SK-N-SH treated with all-trans-retinoic acid at 6 μM for 48 hours (cell line): ENCODE measurements at regions not wholly inside any gene's neighbourhood (a gene's known extent, or its start where the extent isn't known, plus 50 kb on each side); places are given as distances from the start of the nearest gene placed in this dataset.
"Not testable (repeated sequence)": the region's sequence is repeated elsewhere in the genome, so short reads cannot be mapped to it uniquely, and the experiment has no call there.

Experiments
- BACH2 ChIP-seq: fragments of 250-450 bp; sonication (Bioruptor Pico); IDR thresholded peaks from 2 replicates; pipeline ENCODE4 v1.9.0; 2021; ENCODE audit warnings: mild to moderate bottlenecking, borderline replicate concordance
- CSDC2 ChIP-seq: fragments of 250-450 bp; sonication (Bioruptor Pico); IDR thresholded peaks from 2 replicates; pipeline ENCODE4 v1.5.0; 2020; ENCODE audit warnings: mild to moderate bottlenecking, moderate library complexity
- GLIS3 ChIP-seq: fragments of 250-450 bp; sonication (Bioruptor Pico); IDR thresholded peaks from 2 replicates; pipeline ENCODE4 v1.5.0; 2020; ENCODE audit warnings: mild to moderate bottlenecking, moderate library complexity
- OSR1 ChIP-seq: fragments of 250-450 bp; sonication (Bioruptor Pico); IDR thresholded peaks from 2 replicates; pipeline ENCODE4 v1.8.0; 2022; ENCODE audit warnings: moderate library complexity, mild to moderate bottlenecking, inconsistent platforms
- PPARA ChIP-seq: fragments of 250-450 bp; sonication (Bioruptor Pico); IDR thresholded peaks from 2 replicates; pipeline ENCODE4 v1.5.0; 2020; ENCODE audit warnings: mild to moderate bottlenecking, borderline replicate concordance
- RARB ChIP-seq: fragments of 250-450 bp; sonication (Bioruptor Pico); IDR thresholded peaks from 2 replicates; pipeline ENCODE4 v1.8.0; 2021; ENCODE audit warnings: mild to moderate bottlenecking, moderate library complexity
- SNAI2 ChIP-seq: fragments of 250-450 bp; sonication (Bioruptor Pico); IDR thresholded peaks from 2 replicates; pipeline ENCODE4 v1.5.0; 2020; ENCODE audit warnings: mild to moderate bottlenecking, moderate library complexity
- TCF4 ChIP-seq: fragments of 250-450 bp; sonication (Bioruptor Pico); IDR thresholded peaks from 2 replicates; pipeline ENCODE4 v1.8.0; 2021; ENCODE audit warnings: mild to moderate bottlenecking, moderate library complexity, borderline replicate concordance
- ZFP3 ChIP-seq: fragments of 250-450 bp; sonication (Bioruptor Pico); IDR thresholded peaks from 2 replicates; pipeline ENCODE4 v1.5.0; 2020; ENCODE audit warnings: mild to moderate bottlenecking, moderate library complexity
- TF ChIP-seq, protein P1 (sequence below): fragments of 250-450 bp; sonication (Bioruptor Pico); IDR thresholded peaks from 2 replicates; pipeline ENCODE4 v1.5.1; 2021; ENCODE audit warnings: mild to moderate bottlenecking, moderate library complexity
- TF ChIP-seq, protein P2 (sequence below): fragments of 250-450 bp; sonication (Bioruptor Pico); IDR thresholded peaks from 2 replicates; pipeline ENCODE4 v1.8.0; 2020; ENCODE audit warnings: mild to moderate bottlenecking, moderate library complexity, borderline replicate concordance
- TF ChIP-seq, protein P3 (sequence below): fragments of 250-450 bp; sonication (Bioruptor Pico); IDR thresholded peaks from 2 replicates; pipeline ENCODE4 v1.5.0; 2020; ENCODE audit warnings: mild to moderate bottlenecking, moderate library complexity
- TF ChIP-seq, protein P4 (sequence below): fragments of 250-450 bp; sonication (Bioruptor Pico); IDR thresholded peaks from 2 replicates; pipeline ENCODE4 v1.5.1; 2020; ENCODE audit warnings: low read depth, mild to moderate bottlenecking, moderate library complexity
- TF ChIP-seq, protein P5 (sequence below): fragments of 250-450 bp; sonication (Bioruptor Pico); IDR thresholded peaks from 2 replicates; pipeline ENCODE4 v1.8.0; 2021; ENCODE audit warnings: low read depth, mild to moderate bottlenecking, moderate library complexity, borderline replicate concordance

DNA sequence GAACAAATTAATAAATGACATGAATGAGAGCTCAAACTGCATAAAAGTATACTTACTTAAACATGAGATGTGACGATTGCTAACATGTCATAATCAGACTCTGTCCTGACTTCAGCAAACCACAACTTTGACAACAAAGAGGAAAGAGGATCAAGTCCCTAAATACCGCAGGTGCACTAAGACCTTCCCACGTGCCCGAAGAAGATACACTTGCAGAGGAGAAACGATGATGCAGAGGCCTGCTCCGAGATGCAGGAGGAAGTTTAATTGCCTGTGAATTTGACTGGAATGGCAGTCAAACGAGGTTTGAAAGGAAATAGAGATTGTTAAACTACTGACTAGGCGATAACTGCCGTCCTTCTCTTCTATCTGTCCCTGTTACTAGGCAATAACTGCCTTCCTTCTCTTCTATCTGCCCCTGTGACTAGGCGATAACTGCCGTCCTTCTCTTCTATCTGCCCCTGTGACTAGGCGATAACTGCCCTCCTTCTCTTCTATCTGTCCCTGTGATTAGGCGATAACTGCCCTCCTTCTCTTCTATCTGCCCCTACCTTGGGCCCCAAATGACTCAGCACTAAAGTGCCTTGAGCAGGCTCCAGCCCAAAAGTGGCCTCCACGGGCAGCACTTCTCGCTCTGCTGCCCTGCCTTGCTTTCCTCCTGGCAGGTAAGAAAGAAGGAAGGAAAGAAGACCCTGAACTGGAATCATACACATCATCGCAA is 2226.0 kb upstream of the DEFB115 start:
- TF ChIP-seq, protein P1, sequence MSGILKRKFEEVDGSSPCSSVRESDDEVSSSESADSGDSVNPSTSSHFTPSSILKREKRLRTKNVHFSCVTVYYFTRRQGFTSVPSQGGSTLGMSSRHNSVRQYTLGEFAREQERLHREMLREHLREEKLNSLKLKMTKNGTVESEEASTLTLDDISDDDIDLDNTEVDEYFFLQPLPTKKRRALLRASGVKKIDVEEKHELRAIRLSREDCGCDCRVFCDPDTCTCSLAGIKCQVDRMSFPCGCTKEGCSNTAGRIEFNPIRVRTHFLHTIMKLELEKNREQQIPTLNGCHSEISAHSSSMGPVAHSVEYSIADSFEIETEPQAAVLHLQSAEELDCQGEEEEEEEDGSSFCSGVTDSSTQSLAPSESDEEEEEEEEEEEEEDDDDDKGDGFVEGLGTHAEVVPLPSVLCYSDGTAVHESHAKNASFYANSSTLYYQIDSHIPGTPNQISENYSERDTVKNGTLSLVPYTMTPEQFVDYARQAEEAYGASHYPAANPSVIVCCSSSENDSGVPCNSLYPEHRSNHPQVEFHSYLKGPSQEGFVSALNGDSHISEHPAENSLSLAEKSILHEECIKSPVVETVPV (CRISPR knock-in tag) = not testable (repeated sequence)
- TF ChIP-seq, protein P2, sequence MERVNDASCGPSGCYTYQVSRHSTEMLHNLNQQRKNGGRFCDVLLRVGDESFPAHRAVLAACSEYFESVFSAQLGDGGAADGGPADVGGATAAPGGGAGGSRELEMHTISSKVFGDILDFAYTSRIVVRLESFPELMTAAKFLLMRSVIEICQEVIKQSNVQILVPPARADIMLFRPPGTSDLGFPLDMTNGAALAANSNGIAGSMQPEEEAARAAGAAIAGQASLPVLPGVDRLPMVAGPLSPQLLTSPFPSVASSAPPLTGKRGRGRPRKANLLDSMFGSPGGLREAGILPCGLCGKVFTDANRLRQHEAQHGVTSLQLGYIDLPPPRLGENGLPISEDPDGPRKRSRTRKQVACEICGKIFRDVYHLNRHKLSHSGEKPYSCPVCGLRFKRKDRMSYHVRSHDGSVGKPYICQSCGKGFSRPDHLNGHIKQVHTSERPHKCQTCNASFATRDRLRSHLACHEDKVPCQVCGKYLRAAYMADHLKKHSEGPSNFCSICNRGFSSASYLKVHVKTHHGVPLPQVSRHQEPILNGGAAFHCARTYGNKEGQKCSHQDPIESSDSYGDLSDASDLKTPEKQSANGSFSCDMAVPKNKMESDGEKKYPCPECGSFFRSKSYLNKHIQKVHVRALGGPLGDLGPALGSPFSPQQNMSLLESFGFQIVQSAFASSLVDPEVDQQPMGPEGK (CRISPR knock-in tag) = not testable (repeated sequence)
- TF ChIP-seq ZFP3 (CRISPR knock-in tag); RARB (CRISPR knock-in tag); PPARA (CRISPR knock-in tag); SNAI2 (CRISPR knock-in tag); BACH2 (CRISPR knock-in tag); GLIS3 (CRISPR knock-in tag); OSR1; CSDC2; TCF4 (CRISPR knock-in tag): not testable (repeated sequence)
- TF ChIP-seq, protein P3, sequence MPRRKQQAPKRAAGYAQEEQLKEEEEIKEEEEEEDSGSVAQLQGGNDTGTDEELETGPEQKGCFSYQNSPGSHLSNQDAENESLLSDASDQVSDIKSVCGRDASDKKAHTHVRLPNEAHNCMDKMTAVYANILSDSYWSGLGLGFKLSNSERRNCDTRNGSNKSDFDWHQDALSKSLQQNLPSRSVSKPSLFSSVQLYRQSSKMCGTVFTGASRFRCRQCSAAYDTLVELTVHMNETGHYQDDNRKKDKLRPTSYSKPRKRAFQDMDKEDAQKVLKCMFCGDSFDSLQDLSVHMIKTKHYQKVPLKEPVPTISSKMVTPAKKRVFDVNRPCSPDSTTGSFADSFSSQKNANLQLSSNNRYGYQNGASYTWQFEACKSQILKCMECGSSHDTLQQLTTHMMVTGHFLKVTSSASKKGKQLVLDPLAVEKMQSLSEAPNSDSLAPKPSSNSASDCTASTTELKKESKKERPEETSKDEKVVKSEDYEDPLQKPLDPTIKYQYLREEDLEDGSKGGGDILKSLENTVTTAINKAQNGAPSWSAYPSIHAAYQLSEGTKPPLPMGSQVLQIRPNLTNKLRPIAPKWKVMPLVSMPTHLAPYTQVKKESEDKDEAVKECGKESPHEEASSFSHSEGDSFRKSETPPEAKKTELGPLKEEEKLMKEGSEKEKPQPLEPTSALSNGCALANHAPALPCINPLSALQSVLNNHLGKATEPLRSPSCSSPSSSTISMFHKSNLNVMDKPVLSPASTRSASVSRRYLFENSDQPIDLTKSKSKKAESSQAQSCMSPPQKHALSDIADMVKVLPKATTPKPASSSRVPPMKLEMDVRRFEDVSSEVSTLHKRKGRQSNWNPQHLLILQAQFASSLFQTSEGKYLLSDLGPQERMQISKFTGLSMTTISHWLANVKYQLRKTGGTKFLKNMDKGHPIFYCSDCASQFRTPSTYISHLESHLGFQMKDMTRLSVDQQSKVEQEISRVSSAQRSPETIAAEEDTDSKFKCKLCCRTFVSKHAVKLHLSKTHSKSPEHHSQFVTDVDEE (CRISPR knock-in tag) = not testable (repeated sequence)
- TF ChIP-seq, protein P4, sequence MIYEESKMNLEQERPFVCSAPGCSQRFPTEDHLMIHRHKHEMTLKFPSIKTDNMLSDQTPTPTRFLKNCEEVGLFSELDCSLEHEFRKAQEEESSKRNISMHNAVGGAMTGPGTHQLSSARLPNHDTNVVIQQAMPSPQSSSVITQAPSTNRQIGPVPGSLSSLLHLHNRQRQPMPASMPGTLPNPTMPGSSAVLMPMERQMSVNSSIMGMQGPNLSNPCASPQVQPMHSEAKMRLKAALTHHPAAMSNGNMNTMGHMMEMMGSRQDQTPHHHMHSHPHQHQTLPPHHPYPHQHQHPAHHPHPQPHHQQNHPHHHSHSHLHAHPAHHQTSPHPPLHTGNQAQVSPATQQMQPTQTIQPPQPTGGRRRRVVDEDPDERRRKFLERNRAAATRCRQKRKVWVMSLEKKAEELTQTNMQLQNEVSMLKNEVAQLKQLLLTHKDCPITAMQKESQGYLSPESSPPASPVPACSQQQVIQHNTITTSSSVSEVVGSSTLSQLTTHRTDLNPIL (CRISPR knock-in tag) = not testable (repeated sequence)
- TF ChIP-seq, protein P5, sequence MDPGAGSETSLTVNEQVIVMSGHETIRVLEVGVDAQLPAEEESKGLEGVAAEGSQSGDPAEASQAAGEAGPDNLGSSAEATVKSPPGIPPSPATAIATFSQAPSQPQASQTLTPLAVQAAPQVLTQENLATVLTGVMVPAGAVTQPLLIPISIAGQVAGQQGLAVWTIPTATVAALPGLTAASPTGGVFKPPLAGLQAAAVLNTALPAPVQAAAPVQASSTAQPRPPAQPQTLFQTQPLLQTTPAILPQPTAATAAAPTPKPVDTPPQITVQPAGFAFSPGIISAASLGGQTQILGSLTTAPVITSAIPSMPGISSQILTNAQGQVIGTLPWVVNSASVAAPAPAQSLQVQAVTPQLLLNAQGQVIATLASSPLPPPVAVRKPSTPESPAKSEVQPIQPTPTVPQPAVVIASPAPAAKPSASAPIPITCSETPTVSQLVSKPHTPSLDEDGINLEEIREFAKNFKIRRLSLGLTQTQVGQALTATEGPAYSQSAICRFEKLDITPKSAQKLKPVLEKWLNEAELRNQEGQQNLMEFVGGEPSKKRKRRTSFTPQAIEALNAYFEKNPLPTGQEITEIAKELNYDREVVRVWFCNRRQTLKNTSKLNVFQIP = not testable (repeated sequence)
